HG03039 (cell line): ENCODE measurements at regions not wholly inside any gene's neighbourhood (a gene's known extent, or its start where the extent isn't known, plus 50 kb on each side); places are given as distances from the start of the nearest gene placed in this dataset.

ENCODE experiments used
- ATAC-seq: cut with Tn5 transposase; IDR thresholded peaks from one replicate; pipeline ENCODE4 v1.9.1; 2021; ENCODE audit warnings: mild to moderate bottlenecking, moderate library complexity; ENCODE audit not compliant: unreplicated experiment

DNA sequence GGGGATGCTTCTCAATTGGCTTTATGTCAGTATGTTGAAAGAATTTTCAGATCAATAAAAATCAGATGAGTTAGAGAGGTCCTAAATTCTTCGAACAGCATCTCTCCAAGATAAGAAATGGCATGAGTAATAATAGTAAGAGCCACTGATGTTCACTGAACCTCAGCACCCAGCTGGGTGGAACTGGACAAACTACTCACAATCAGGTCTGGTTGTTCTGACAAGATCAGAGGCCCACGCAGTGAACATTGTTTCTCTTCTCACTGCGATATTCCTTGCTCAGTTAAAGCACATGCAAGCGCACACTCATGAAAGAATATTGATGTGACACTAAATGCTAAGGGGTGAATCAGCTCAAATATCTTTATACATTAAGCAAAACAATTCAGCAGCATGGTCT is 351.0 kb upstream of the AMELY start:
- ATAC-seq = no peak

DNA sequence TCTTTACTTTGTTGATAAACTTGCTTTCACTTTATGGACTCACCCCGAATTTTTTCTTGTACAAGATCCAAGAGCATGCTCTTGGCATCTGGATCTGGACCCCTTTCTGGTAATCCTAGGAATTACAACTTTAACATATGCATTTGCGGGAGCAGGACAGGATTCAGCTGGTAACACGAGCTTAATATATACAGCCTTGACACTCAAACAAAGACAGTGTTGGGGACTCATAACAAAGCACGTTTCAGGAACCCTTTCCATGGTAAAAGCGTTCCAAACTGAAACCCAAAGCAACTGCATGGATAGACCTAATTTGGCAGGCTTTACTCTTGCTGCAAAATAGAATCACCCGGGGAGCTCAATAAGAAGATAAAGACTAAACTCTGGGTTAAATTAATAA is 349.7 kb upstream of the AMELY start:
- ATAC-seq = no peak

DNA sequence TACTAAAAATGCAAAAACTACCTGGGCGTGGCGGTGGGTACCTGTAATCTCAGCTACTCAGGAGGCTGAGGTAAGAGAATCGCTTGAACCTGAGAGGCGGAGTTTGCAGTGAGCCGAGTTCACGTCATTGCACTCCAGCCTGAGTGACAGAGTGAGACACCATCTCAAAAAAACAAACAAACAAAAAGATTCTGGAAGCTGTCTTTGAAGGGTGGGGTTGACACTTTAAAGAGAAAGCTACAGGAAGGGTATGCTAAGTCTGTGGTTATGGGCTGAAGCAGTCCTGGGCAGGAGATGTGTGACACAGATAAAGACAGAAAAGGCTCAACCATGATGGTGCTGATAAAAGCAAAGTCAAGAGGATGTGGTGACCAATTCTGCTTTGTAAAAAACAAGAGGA is 328.5 kb upstream of the AMELY start:
- ATAC-seq = no peak

DNA sequence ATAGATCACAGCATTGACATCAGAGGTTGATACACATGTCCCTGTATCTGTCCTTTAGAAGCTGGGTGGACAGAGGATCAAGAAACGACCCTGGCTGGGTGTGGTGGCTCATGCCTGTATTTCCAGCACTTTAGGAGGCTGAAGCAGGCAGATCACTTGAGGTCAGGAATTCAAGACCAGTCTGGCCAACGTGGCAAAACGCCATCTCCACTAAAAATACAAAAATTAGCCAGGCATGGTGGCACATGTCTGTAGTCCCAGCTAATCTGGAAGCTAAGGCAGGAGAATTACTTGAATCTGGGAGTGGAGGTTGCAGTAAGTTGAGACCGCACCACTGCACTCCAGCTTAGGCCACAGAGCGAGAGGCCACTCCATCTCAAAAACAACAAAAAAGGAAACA is 300.4 kb upstream of the AMELY start:
- ATAC-seq = no peak

DNA sequence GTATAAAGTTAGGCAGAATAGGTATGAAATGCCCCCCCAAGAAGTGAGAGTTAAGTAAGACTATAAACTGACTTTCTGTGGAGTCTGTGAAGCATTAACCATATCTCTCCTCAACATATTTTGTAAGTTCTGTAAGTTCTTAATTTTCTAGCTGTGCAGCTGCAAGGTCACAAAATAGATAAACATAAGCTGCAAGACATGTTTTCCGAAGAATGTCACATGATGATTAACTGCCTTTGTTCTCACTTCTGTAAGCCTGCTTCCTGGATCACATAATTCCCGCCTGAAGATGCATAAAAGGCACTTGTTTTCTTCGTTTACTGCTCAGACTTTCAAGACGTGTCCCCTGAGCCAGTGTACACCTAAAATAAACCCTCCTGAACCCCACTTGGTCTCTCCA is 292.9 kb upstream of the AMELY start:
- ATAC-seq = no peak

DNA sequence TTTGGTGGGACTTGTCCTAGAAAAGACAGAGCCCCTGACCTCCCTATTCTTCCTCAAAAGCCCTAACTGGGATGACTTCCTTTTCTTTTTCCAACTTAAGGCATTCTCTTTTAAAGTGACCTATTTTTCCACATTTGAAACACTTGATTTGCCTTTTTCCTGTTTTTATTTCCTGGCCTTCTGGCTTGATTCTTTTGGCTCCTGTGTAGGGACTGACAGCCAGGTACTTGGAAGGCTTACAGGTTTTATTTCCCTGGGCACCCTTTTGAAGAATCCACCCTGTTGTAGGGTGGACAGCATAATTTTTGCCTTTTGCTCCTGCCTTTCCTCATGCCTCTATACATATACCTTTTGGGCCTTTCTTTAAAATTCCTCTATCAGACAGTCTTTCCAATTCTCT is 271.0 kb upstream of the AMELY start:
- no peak for ATAC-seq

DNA sequence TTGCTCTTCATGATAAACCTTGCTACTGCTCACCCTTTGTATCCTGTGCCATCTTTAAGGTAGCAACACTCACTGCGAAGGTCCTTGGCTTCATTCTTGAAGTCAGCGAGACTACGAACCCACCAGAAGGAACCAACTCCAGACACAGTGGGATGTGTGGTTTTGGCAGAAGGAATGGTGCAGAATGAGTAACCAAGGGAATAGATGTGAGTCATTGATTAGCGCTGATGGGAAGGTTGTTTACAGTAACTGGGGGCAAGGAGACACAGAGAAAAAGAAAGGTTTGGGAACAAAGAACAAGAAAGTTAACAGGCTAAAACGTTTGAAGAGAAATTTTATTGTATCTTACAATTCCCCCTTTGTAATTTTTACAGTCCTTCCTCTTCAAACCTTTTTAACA is 266.1 kb upstream of the AMELY start:
- ATAC-seq = no peak

DNA sequence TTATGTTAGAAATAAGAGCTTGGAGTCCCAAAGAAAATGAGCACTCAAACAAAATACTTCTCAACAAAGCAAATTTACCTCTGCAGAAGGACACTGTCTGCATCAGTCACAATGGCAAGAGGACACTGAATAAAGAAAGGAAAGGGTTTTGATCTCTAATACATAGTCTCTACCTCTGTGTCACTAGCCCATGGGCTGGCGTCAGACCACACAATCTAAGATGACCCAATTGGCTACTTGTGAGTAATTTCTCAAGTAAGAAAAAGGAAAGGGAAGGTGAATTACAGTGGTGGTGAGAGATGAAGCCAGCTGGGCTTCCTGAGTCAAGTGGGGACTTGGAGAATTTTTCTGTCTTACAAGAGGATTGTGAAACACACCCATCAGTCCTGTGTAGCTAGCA is 257.9 kb upstream of the AMELY start:
- ATAC-seq = no peak

DNA sequence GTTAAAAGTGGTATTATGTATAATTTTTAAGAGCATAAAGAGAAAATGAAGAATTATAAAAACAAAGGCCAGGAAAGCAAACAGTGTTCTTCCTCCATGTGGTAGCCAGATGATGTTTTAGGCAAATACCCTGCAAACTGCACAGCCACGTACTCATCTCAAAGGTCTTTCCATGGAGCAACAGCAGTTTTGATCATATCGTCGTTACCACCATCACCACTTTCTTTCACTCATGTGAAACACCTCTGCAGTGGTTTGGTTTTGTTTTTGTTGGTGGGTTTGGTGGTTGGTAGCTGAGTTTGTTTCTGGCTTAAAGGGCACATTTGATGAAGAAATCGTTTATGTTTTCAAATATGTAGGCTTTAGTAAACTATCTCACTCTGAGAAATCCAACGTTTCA is 229.9 kb upstream of the AMELY start:
- no peak for ATAC-seq
